ENCODE measurements at regions not wholly inside any gene's neighbourhood (a gene's known extent, or its start where the extent isn't known, plus 50 kb on each side); places are given as distances from the start of the nearest gene placed in this dataset.

DNA sequence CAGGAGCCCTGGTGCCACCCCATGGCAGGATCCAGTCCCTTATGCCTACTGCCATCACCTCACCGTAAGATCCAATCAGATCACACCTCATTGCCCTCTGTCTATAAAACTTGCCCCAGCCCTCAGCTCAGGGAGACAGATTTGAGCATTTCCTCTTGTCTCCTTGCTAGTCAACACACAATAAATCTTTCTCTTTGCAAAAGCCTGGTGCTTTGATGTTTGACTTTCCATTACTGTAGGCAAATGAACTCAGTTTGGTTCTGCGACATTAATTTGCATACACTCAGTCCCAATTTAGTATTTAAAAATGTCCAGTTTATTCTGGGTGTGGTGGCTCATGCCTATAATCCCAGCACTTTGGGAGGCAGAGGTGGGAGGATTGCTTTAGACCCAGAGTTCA lies 188.4 kb downstream of the AEBP2 start:
- Histone ChIP-seq H2AFZ (ENCODE audit: insufficient read depth, low read depth, low read length, poor library complexity, severe bottlenecking) (no peak overlapping the region), H3K36me3 (replicated peaks in 1 of 2; ENCODE audit: control extremely low read depth in 1 of 2, control insufficient read depth in 1 of 2, extremely low read depth in 1 of 2, insufficient read depth in 2 of 2, low read length in 1 of 2) (no peaks in the 10 kb centered on the region), H3K79me2 (ENCODE audit: control insufficient read depth, insufficient read depth, low read length) (no peaks in the 10 kb centered on the region), H4K20me1 (ENCODE audit: control insufficient read depth, insufficient read depth, low read length, poor library complexity, severe bottlenecking) (no peaks in the 10 kb centered on the region), H3K4me1 (ENCODE audit: control insufficient read depth in 2 of 2, insufficient read depth in 2 of 2, low read length in 2 of 2) (no peaks in the 10 kb centered on the region), H3K4me3 (ENCODE audit: control extremely low read depth in 1 of 5, extremely low read depth in 1 of 5, insufficient read depth in 1 of 5, low read depth in 2 of 5, low read length in 4 of 5) (no peak overlapping the region), H3K9ac (ENCODE audit: low read length) (no peak overlapping the region), H3K27ac (ENCODE audit: low read length in 2 of 2) (no peak overlapping the region), H3K9me3 (ENCODE audit: control extremely low read depth in 1 of 3, control insufficient read depth in 2 of 3, insufficient read depth in 1 of 3, low read length in 2 of 3) (no peaks in the 10 kb centered on the region), H3K27me3 (replicated peaks in 1 of 4; ENCODE audit: control extremely low read depth in 1 of 4, control insufficient read depth in 3 of 4, insufficient read depth in 4 of 4, low read length in 3 of 4) (no peaks in the 10 kb centered on the region), H3K4me2 (replicated peaks; ENCODE audit: low read depth, low read length, poor library complexity, severe bottlenecking) (no peak overlapping the region)
- no peaks in the 10 kb centered on the region for H3K4me1 Mint-ChIP-seq
- WGBS (ENCODE audit: insufficient coverage): 100% methylated on average over 1 of the region's 2 CpGs
- no peaks in the 10 kb centered on the region for H3K27me3 Mint-ChIP-seq
- H3K9me3 Mint-ChIP-seq (ENCODE audit: insufficient read depth): peaks cover 2% of the 10 kb centered on the region
- CTCF ChIA-PET: no interaction called here
- DNase-seq: no peak
- TF ChIP-seq EZH2 (IDR thresholded peaks at IDR 0.05; ENCODE audit: borderline replicate concordance, insufficient read depth, low read depth, low read length, poor library complexity, severe bottlenecking): no peak
- TF ChIP-seq, protein P1, sequence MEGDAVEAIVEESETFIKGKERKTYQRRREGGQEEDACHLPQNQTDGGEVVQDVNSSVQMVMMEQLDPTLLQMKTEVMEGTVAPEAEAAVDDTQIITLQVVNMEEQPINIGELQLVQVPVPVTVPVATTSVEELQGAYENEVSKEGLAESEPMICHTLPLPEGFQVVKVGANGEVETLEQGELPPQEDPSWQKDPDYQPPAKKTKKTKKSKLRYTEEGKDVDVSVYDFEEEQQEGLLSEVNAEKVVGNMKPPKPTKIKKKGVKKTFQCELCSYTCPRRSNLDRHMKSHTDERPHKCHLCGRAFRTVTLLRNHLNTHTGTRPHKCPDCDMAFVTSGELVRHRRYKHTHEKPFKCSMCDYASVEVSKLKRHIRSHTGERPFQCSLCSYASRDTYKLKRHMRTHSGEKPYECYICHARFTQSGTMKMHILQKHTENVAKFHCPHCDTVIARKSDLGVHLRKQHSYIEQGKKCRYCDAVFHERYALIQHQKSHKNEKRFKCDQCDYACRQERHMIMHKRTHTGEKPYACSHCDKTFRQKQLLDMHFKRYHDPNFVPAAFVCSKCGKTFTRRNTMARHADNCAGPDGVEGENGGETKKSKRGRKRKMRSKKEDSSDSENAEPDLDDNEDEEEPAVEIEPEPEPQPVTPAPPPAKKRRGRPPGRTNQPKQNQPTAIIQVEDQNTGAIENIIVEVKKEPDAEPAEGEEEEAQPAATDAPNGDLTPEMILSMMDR (IDR thresholded peaks at IDR 0.05): no peak
- POLR2A ChIA-PET: no interaction called here
- intact Hi-C loops (cut with micrococcal nuclease): no loop called here
- no peak overlapping the region for H3K4me3 Mint-ChIP-seq
- no peak for ATAC-seq (ENCODE audit: low read depth)
- H3K27ac Mint-ChIP-seq: no peak overlapping the region

DNA sequence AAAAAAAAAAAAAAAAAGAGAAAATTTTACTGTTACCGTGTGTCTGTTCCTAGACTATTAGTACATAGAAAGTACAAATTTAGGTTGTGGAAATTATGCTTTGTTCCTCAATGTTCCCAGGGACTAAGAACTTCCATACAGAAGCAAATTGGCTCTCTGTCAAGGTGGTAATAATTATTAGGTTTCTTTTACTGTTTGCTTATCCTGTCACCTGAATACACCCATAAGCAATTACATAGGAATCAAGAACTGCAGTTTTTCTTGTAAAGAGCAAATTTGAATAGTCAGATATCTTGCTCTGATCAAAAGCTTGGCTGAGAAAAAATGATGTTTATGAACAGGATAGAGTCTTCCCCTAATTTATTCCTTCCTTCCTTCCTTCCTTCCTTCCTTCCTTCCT lies 191.2 kb downstream of the AEBP2 start:
- Histone ChIP-seq H2AFZ (ENCODE audit: insufficient read depth, low read depth, low read length, poor library complexity, severe bottlenecking) (no peak overlapping the region), H3K79me2 (ENCODE audit: control insufficient read depth, insufficient read depth, low read length) (no peaks in the 10 kb centered on the region), H4K20me1 (ENCODE audit: control insufficient read depth, insufficient read depth, low read length, poor library complexity, severe bottlenecking) (no peaks in the 10 kb centered on the region), H3K4me3 (ENCODE audit: control extremely low read depth in 1 of 5, extremely low read depth in 1 of 5, insufficient read depth in 1 of 5, low read depth in 2 of 5, low read length in 4 of 5) (no peak overlapping the region), H3K9me3 (ENCODE audit: control extremely low read depth in 1 of 3, control insufficient read depth in 2 of 3, insufficient read depth in 1 of 3, low read length in 2 of 3) (no peaks in the 10 kb centered on the region), H3K27me3 (replicated peaks in 1 of 4; ENCODE audit: control extremely low read depth in 1 of 4, control insufficient read depth in 3 of 4, insufficient read depth in 4 of 4, low read length in 3 of 4) (no peaks in the 10 kb centered on the region), H3K36me3 (replicated peaks in 1 of 2; ENCODE audit: control extremely low read depth in 1 of 2, control insufficient read depth in 1 of 2, extremely low read depth in 1 of 2, insufficient read depth in 2 of 2, low read length in 1 of 2) (no peaks in the 10 kb centered on the region), H3K9ac (ENCODE audit: low read length) (no peak overlapping the region), H3K4me1 (ENCODE audit: control insufficient read depth in 2 of 2, insufficient read depth in 2 of 2, low read length in 2 of 2) (no peaks in the 10 kb centered on the region), H3K4me2 (replicated peaks; ENCODE audit: low read depth, low read length, poor library complexity, severe bottlenecking) (no peak overlapping the region), H3K27ac (ENCODE audit: low read length in 2 of 2) (no peak overlapping the region)
- H3K4me3 Mint-ChIP-seq: no peak overlapping the region
- DNase-seq (no peak), ATAC-seq (ENCODE audit: low read depth) (no peak)
- H3K27me3 Mint-ChIP-seq: no peaks in the 10 kb centered on the region
- no peaks in the 10 kb centered on the region for H3K4me1 Mint-ChIP-seq
- ChIA-PET CTCF (no interaction called here), POLR2A (no interaction called here)
- intact Hi-C loops (cut with micrococcal nuclease): no loop called here
- H3K9me3 Mint-ChIP-seq (ENCODE audit: insufficient read depth): peaks cover 2% of the 10 kb centered on the region
- no peak overlapping the region for H3K27ac Mint-ChIP-seq
- WGBS (ENCODE audit: insufficient coverage): no CpG with 5 or more reads among the region's 1 CpG
- TF ChIP-seq EZH2 (IDR thresholded peaks at IDR 0.05; ENCODE audit: borderline replicate concordance, insufficient read depth, low read depth, low read length, poor library complexity, severe bottlenecking): no peak
- TF ChIP-seq, protein P1 (IDR thresholded peaks at IDR 0.05): no peak

Measured in B cell (primary cell).